Neural progenitor cell (in vitro differentiated cells): ENCODE measurements at regions not wholly inside any gene's neighbourhood (a gene's known extent, or its start where the extent isn't known, plus 50 kb on each side); places are given as distances from the start of the nearest gene placed in this dataset.

Source experiments
- EZH2 ChIP-seq: fragments of 200-600 bp; sonication (generic); IDR thresholded peaks from 2 replicates; pipeline ENCODE4 v1.6.1; 2017; ENCODE audit warnings: antibody characterized with exemption, mild to moderate bottlenecking, moderate library complexity
- EZH2phosphoT487 ChIP-seq: fragments of 200-600 bp; sonication (generic); IDR thresholded peaks from 2 replicates; pipeline ENCODE4 v1.6.1; 2017; ENCODE audit warnings: antibody characterized with exemption
- TF ChIP-seq, protein P1 (sequence below): fragments of 200-600 bp; sonication (generic); IDR thresholded peaks from 2 replicates; pipeline ENCODE4 v1.5.1; 2017; ENCODE audit warnings: antibody characterized with exemption, mild to moderate bottlenecking

- TF ChIP-seq, protein P1, sequence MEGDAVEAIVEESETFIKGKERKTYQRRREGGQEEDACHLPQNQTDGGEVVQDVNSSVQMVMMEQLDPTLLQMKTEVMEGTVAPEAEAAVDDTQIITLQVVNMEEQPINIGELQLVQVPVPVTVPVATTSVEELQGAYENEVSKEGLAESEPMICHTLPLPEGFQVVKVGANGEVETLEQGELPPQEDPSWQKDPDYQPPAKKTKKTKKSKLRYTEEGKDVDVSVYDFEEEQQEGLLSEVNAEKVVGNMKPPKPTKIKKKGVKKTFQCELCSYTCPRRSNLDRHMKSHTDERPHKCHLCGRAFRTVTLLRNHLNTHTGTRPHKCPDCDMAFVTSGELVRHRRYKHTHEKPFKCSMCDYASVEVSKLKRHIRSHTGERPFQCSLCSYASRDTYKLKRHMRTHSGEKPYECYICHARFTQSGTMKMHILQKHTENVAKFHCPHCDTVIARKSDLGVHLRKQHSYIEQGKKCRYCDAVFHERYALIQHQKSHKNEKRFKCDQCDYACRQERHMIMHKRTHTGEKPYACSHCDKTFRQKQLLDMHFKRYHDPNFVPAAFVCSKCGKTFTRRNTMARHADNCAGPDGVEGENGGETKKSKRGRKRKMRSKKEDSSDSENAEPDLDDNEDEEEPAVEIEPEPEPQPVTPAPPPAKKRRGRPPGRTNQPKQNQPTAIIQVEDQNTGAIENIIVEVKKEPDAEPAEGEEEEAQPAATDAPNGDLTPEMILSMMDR, result no peak
- TF ChIP-seq EZH2phosphoT487 (no peak), EZH2 (no peak)
Measured at GRCh38 chr6:119677384-119677783, 327.8 kb upstream of the MAN1A1 start.
